B cell (primary cell): ENCODE measurements at regions not wholly inside any gene's neighbourhood (a gene's known extent, or its start where the extent isn't known, plus 50 kb on each side); places are given as distances from the start of the nearest gene placed in this dataset.

ENCODE experiments used
- EZH2 ChIP-seq: IDR thresholded peaks from 2 replicates; pipeline ENCODE4 v1.6.1; 2012; ENCODE audit warnings: borderline replicate concordance, low read depth, mild to moderate bottlenecking, moderate library complexity, low read length; ENCODE audit not compliant: insufficient read depth, poor library complexity, severe bottlenecking
- TF ChIP-seq, protein P1 (sequence below): fragments of 200-600 bp; IDR thresholded peaks from one replicate; pipeline ENCODE4 v1.8.0; 2022; ENCODE audit warnings: antibody characterized with exemption, mild to moderate bottlenecking

DNA sequence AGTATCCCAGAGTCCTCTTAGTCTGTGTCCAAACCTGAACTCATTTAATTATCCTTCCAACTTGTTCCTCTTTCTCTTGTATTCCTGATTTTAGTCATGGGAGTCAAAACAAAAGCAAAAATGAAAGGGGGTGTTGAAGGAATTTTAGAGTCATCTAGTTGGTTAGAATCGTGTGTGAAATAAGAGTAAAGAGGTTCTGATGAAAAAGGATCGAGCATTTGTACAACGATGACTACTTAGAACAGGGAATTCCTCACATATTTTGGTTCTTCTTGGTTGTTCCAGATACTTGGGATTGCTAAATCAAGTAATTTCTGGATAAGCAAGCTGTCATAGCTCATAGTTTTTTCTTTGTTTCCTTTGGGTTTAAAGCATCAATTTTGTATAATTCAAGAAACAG lies 194.4 kb downstream of the BCOR start:
- TF ChIP-seq, protein P1, sequence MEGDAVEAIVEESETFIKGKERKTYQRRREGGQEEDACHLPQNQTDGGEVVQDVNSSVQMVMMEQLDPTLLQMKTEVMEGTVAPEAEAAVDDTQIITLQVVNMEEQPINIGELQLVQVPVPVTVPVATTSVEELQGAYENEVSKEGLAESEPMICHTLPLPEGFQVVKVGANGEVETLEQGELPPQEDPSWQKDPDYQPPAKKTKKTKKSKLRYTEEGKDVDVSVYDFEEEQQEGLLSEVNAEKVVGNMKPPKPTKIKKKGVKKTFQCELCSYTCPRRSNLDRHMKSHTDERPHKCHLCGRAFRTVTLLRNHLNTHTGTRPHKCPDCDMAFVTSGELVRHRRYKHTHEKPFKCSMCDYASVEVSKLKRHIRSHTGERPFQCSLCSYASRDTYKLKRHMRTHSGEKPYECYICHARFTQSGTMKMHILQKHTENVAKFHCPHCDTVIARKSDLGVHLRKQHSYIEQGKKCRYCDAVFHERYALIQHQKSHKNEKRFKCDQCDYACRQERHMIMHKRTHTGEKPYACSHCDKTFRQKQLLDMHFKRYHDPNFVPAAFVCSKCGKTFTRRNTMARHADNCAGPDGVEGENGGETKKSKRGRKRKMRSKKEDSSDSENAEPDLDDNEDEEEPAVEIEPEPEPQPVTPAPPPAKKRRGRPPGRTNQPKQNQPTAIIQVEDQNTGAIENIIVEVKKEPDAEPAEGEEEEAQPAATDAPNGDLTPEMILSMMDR: no peak
- TF ChIP-seq EZH2: no peak
